Activated CD4-positive, CD25-positive, alpha-beta regulatory T cell (primary cell): ENCODE measurements at regions not wholly inside any gene's neighbourhood (a gene's known extent, or its start where the extent isn't known, plus 50 kb on each side); places are given as distances from the start of the nearest gene placed in this dataset.
"Not testable (repeated sequence)": the region's sequence is repeated elsewhere in the genome, so short reads cannot be mapped to it uniquely, and the experiment has no call there.

Experiments
- DNase-seq, 4 experiments: peaks; one replicate each; lab custom pipeline; 2025; lab: John Stamatoyannopoulos, UW

- DNase-seq: no peak
Measured at GRCh38 chr6:163701762-163702161, 287.2 kb downstream of the QKI start.

DNA sequence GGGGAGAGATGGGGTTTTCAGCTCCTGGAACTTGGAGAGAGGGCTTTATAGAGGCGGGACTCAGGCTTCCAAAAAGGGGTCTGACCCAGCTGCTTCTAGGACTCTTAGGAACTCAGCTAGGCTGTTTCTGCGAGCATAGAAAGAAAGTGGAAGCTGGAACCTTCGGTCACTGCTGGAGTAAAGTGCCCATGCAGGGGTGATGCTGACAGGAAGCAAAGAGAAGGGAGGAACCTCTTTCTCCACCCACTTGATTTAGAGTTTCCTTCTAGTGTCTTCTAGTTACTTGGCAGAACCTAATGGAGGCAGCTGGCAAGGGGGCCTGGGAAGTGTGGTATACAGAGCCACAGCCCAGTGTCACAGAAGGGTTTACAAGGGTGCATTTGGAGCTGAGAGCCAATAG, 283.6 kb downstream of the QKI start:
- no peak for DNase-seq

DNA sequence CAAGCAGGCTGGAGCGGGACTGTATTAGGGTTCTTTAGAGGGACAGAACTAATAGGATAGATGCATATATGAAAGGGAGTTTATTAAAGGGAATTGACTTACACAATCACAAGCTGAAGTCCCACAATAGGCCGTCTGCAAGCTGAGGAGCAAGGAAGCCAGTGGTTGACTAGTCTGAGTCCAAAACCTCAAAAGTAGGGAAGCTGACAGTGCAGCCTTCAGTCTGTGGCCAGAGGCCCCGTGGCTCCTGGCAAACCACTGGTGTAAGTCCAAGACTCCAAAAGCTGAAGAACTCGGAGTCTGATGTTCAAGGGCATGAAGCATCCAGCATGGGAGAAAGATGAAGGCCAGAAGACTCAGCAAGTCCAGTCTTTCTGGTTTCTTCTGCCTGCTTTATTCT, 281.8 kb downstream of the QKI start:
- not testable (repeated sequence) for DNase-seq

- DNase-seq: no peak
Measured at GRCh38 chr6:163695414-163695864, 280.9 kb downstream of the QKI start.

DNA sequence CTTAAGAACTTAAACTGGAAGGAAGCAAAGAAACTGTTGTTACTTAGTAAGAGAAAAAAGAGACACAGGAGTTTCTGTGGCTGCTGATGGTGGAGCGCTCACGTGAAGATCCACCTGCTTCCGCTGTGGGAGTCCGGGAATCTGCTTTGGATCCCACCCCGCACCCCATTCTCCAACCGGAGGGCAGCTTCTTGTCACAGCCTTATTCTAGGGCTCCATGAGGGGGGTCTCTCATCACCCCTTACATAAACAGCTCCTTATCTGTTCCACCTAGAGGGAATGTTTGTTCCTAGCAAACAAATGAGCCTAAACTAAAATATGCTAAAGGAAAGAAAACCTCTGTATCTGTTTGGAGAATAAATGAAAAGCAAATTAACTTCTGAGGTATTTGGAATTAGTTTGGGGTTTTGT, 280.5 kb downstream of the QKI start:
- DNase-seq: no peak

DNA sequence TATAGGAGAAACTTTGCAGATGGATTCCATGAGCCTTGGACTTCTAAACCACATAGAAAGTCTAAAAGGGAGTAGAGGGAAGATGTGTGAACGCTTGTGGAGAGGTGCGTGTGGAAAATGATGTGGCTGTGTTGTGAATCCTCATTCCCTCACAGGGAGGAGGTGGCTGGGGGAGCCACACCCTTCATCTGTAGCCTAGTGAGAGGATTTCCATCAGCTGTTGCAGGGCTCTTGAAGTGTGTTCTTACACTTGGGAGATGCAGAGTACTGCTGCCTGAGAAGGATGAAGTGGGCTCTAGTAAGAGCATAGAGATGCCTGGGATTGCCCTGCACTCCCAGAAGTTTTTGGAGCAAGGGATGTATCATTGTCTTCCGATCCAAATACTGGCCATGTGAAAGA, 279.6 kb downstream of the QKI start:
- no peak for DNase-seq

- no peak for DNase-seq
Measured at GRCh38 chr6:163691049-163691448, 276.5 kb downstream of the QKI start.

DNA sequence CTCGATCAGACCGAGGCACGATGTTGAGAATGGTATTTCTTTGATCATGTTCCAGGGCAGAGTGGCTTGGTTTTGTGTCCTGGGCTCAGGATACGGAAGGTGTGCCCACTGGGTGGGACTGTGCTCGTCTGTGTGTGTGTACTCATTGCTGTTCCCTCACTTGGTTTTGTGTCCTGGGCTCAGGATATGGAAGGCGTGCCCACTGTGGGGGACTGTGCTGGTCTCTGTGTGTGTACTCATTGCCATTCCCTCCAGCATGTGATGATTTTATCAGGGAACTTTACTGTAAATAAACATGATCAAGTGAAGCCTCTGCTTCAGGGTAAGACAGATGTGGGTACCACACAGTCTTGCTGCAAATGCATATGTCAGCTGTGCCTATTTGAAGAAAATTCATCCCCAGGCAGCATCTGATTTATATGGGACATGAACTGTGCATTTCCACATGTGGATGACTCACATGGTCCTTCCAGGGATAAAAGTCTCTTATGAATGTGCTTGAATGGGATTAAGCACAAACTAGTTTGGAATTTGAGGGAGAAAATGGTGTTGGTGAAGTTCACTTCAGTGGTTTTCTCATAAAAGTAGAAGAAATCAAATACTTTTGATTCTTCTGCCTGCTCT, 274.3 kb downstream of the QKI start:
- no peak for DNase-seq

- no peak for DNase-seq
Measured at GRCh38 chr6:163687075-163687474, 272.6 kb downstream of the QKI start.

DNA sequence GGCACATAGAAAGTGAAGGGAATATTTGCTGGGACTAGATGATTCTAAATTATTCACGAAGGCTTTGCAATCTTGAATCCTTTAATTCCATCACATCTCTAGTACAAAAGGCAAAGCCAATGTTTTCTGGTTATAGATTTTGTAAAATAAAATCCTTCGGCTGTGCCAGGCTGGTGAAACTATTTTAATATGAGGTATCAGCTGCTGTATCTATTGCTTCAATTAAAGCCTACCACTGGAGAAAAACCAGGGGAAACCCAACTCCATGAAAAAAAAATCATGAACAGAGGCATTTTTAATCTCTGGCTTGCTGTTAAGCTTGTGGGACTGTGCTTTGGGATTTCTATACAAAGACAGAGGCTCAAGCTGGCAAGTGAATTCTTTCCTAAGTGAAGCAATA, 271.8 kb downstream of the QKI start:
- DNase-seq: no peak

- DNase-seq: no peak
Measured at GRCh38 chr6:163683105-163683622, 268.6 kb downstream of the QKI start.

DNA sequence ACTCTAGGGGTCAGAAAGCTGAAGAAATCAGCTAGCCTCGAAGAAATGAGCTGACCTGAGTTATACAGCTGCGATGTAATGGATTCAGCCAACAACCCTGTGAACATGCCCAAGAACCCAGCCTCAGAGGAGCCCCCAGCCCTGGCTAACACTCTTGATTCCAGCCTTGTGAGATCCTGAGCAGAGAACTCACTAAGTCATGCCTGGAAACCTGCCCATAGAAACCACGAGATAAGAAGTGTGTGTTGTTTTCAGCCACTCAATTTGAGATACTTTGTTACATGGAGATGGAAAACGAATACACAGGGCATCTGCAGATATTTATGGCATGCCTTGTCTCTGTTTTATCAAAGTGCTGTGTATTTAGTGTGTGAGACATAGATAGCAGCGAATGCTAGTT, 265.2 kb downstream of the QKI start:
- DNase-seq: no peak

GRCh38 chr6:163679012-163679660, 264.6 kb downstream of the QKI start:
- no peak for DNase-seq

DNA sequence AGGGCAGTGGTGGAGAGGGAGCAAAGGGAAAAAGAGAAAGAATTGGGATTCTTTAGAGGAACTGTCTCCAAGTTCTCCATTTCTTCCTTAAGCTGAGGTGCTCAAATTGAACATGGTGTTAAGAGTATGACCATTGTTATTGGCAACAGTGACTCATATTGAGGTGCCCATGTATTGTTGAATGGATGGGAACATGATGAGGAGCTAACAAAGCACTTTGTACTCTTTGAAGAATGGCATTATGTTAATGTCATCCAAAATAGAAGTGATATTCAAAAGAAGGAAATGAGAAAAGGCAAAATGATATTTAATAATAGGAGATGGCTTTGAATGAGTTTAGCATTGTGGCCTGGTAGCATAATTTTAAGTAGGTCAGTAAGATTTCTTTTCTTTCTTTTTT, 261.1 kb downstream of the QKI start:
- DNase-seq: no peak

GRCh38 chr6:163672710-163673109, 258.2 kb downstream of the QKI start:
- DNase-seq: no peak

GRCh38 chr6:163671791-163672190, 257.3 kb downstream of the QKI start:
- DNase-seq: no peak

- DNase-seq: no peak
Measured at GRCh38 chr6:163671355-163671754, 256.8 kb downstream of the QKI start.

DNA sequence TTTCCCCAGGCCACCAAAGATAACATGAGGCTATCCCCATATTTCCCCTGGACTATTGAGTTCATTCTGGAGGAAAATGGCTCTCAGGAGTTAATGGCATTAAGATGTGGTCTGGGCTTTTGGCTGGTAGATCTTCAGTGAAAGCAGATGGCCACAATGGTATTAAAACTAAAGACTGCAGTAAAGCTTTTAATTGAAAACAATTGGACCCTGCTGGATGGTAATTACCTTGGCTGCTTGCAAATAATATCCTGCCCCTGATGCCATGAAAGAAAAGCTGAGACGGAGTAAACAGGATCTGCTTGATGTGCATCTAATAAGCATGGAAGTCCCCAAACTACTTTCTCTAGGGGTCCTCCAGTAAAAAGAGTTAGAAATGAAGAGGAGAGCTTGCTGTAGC, 255.8 kb downstream of the QKI start:
- no peak for DNase-seq

GRCh38 chr6:163668061-163668426, 253.5 kb downstream of the QKI start:
- no peak for DNase-seq

- no peak for DNase-seq
Measured at GRCh38 chr6:163667372-163668060, 253.0 kb downstream of the QKI start.

GRCh38 chr6:163665464-163665863, 250.9 kb downstream of the QKI start:
- no peak for DNase-seq

DNA sequence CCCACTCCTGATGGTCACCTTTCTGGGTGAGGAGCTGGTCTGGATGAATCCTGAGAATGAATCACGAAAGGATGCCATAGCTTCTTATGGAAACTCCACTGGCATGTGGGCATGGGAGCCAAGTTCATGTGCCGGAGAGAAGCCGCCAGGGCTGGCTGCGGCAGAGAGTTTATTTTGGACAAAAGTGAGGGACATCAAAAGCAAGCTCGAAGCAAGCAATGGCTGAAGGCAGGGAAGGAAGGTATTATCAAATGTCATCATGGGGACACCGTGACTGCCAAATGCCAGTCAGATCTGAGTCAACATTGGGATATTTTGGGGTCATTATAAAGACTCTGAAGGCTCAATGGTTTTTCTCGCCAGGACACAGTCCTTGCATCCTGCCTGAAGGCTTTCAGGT, 249.1 kb downstream of the QKI start:
- DNase-seq: no peak

GRCh38 chr6:163662604-163663225, 248.2 kb downstream of the QKI start:
- no peak for DNase-seq
